NCI-H774 (cell line): ENCODE measurements at regions not wholly inside any gene's neighbourhood (a gene's known extent, or its start where the extent isn't known, plus 50 kb on each side); places are given as distances from the start of the nearest gene placed in this dataset.
"Not testable (repeated sequence)": the region's sequence is repeated elsewhere in the genome, so short reads cannot be mapped to it uniquely, and the experiment has no call there.

Experiments used
- DNase-seq: peaks from one replicate; lab custom pipeline; 2025; lab: John Stamatoyannopoulos, UW

GRCh38 chr13:21228738-21229137 lies 52.3 kb downstream of the MRPL57 start:
- DNase-seq: no peak

- DNase-seq: no peak
Measured at GRCh38 chr13:21229241-21230024, 53.0 kb downstream of the MRPL57 start.

- DNase-seq: no peak
Measured at GRCh38 chr13:21230516-21230915, 54.1 kb downstream of the MRPL57 start.

- DNase-seq: no peak
Measured at GRCh38 chr13:21231426-21231940, 55.0 kb downstream of the MRPL57 start.

- no peak for DNase-seq
Measured at GRCh38 chr13:21232196-21232595, 55.7 kb downstream of the MRPL57 start.

GRCh38 chr13:21232599-21232998 lies 56.1 kb downstream of the MRPL57 start:
- DNase-seq: no peak

DNA sequence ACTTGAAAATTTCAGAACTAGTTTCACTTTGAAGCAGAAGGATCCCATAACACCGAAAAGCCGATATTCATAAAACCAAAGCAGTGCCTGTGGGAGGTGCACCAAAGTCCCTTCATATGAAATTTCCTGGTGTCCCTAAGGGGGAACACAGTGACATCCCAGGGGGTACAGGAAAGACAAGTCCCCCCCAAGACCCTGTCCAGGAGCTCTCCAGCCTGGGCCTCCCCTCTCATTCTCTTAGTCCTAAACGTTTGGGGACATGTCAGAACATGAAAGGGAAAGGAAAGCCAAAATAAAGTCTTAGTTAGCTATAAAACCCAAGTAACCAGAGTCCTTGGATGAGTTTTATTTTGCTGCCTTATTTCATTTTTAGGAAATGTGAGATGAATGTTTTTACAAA lies 56.6 kb downstream of the MRPL57 start:
- no peak for DNase-seq

GRCh38 chr13:21234526-21234925 lies 58.1 kb downstream of the MRPL57 start:
- DNase-seq: no peak

- DNase-seq: no peak
Measured at GRCh38 chr13:21235174-21235573, 58.7 kb downstream of the MRPL57 start.

GRCh38 chr13:21237081-21237480 lies 60.6 kb downstream of the MRPL57 start:
- DNase-seq: no peak

GRCh38 chr13:21238267-21238666 lies 61.8 kb downstream of the MRPL57 start:
- DNase-seq: no peak

GRCh38 chr13:21240586-21240985 lies 64.1 kb downstream of the MRPL57 start:
- DNase-seq: no peak

- DNase-seq: no peak
Measured at GRCh38 chr13:21242236-21242635, 65.8 kb downstream of the MRPL57 start.

DNA sequence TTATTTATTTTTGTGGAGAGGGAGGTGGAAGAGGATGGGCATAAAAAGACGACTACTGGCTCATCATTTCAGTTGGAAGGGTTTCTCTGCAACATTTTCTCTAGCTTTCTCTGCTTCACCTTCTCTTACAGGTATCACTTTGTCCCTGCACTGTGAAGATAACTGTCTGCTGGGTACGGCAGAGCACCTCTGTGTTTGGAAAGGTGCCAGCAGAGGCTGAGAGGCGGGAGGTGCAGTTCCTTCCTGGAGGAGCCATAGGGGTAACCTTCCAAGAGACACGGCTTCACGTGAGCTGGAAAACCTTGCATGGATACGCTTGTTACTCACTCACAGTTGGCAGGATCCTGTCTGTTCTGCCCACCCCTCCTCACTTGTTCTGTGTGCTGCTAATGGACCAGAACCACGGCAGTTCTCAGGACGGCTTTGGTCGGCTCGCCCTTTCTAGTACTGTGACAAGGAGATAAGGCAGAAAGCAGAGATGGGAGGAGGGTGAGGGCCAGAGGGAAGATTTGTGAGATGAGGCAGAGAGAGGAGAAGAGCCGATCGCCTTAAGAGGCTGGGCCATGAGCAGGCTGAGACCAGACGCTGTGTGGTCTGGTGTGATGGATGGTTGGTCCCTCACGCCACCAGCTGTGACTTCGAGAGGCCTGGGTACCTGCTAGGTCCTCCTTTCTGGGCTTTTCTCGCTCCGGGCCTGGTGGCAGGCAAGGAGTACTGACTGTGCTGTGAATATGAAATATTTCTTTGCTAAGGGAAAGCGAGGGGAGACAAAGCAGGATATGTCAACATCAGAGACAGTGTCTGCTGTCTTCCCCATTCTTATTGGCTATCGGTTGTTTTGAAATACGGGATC lies 66.8 kb downstream of the MRPL57 start:
- DNase-seq: no peak

GRCh38 chr13:21243898-21244184 lies 67.4 kb downstream of the MRPL57 start:
- not testable (repeated sequence) for DNase-seq

- DNase-seq: no peak
Measured at GRCh38 chr13:21246761-21247452, 70.4 kb downstream of the MRPL57 start.

- DNase-seq: no peak
Measured at GRCh38 chr13:21256351-21256761, 79.9 kb downstream of the MRPL57 start.

GRCh38 chr13:21256891-21257290 lies 80.4 kb downstream of the MRPL57 start:
- no peak for DNase-seq

DNA sequence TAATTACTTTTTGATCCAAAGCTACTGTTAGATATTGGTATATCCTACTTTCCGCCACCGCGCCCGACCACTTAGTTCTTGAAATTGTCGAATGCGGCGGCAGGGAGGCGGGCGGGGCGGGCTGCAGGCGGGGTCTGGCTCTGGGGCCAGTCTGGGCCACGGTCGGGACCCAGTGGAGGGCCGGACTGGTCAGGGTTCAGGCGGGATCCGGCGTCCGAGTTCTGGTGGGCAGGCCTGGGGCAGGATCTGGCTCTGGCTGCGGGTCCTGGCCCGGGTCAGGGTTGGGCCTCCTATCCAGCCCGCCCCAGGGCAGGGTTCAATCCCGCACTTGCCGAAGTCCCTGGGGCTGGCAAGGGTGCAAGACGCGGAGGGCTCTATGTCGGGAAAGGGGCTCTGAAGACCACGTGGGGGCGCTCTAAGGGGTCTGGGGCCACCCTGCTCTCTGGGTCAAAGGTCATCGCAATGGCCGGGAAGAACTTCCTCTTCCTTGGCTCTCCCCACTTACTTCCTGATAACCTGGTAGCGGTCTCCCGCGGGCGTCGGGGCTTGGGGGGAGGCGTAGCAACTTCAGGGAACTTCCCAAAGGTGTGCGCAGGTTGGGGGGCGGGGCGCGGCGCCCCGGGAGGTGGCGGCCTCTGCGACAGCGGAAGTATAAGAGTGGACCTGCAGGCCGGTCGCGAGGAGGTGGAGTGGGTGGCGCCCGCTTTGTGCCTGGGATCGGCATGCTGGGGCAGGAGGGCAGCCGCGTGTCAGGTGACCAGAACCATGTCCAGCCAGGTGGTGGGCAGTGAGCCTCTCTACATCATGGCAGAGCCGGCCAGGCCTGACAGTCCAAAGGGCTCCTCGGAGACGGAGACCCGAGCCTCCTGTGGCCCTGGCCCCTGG lies 83.4 kb downstream of the MRPL57 start:
- no peak for DNase-seq

GRCh38 chr13:21260561-21261290 lies 84.3 kb downstream of the MRPL57 start:
- DNase-seq: not testable (repeated sequence)
